ENCODE measurements at regions not wholly inside any gene's neighbourhood (a gene's known extent, or its start where the extent isn't known, plus 50 kb on each side); places are given as distances from the start of the nearest gene placed in this dataset.
"Not testable (repeated sequence)": the region's sequence is repeated elsewhere in the genome, so short reads cannot be mapped to it uniquely, and the experiment has no call there.

- no peak for DNase-seq
Observed at GRCh38 chr17:71849783-71850768, 270.7 kb upstream of the SOX9 start.

GRCh38 chr17:71850812-71851211 lies 270.0 kb upstream of the SOX9 start:
- DNase-seq, result no peak

GRCh38 chr17:71855010-71855409 lies 265.8 kb upstream of the SOX9 start:
- no peak for DNase-seq

- no peak for DNase-seq
Observed at GRCh38 chr17:71864755-71865154, 256.1 kb upstream of the SOX9 start.

GRCh38 chr17:71866095-71866494 lies 254.7 kb upstream of the SOX9 start:
- no peak for DNase-seq

GRCh38 chr17:71869293-71869692 lies 251.5 kb upstream of the SOX9 start:
- DNase-seq, result no peak

GRCh38 chr17:71869841-71870545 lies 250.8 kb upstream of the SOX9 start:
- DNase-seq, result no peak

- no peak for DNase-seq
Observed at GRCh38 chr17:71870546-71870862, 250.3 kb upstream of the SOX9 start.

GRCh38 chr17:71872843-71873485 lies 247.9 kb upstream of the SOX9 start:
- no peak for DNase-seq

GRCh38 chr17:71874773-71875172 lies 246.0 kb upstream of the SOX9 start:
- DNase-seq, result not testable (repeated sequence)

GRCh38 chr17:71878271-71878670 lies 242.5 kb upstream of the SOX9 start:
- DNase-seq, result no peak

GRCh38 chr17:71878998-71879397 lies 241.8 kb upstream of the SOX9 start:
- DNase-seq, result no peak

GRCh38 chr17:71881041-71881440 lies 239.8 kb upstream of the SOX9 start:
- no peak for DNase-seq

- DNase-seq, result no peak
Observed at GRCh38 chr17:71881581-71881980, 239.2 kb upstream of the SOX9 start.

- DNase-seq, result no peak
Observed at GRCh38 chr17:71883258-71883657, 237.6 kb upstream of the SOX9 start.

GRCh38 chr17:71883845-71884244 lies 237.0 kb upstream of the SOX9 start:
- DNase-seq, result no peak

- no peak for DNase-seq
Observed at GRCh38 chr17:71885662-71886061, 235.2 kb upstream of the SOX9 start.

GRCh38 chr17:71899317-71899716 lies 221.5 kb upstream of the SOX9 start:
- DNase-seq, result no peak

GRCh38 chr17:71900621-71901229 lies 220.1 kb upstream of the SOX9 start:
- no peak for DNase-seq

GRCh38 chr17:71902894-71903506 lies 217.8 kb upstream of the SOX9 start:
- DNase-seq, result no peak

- no peak for DNase-seq
Observed at GRCh38 chr17:71905376-71906031, 215.3 kb upstream of the SOX9 start.

- DNase-seq, result no peak
Observed at GRCh38 chr17:71909155-71909554, 211.7 kb upstream of the SOX9 start.
